HL-60 (cell line): ENCODE measurements at regions not wholly inside any gene's neighbourhood (a gene's known extent, or its start where the extent isn't known, plus 50 kb on each side); places are given as distances from the start of the nearest gene placed in this dataset.

Source experiments
- DNase-seq, 2 experiments: peaks; one replicate each; pipeline ENCODE4 v3.0.0-alpha.2; 2010 to 2020; ENCODE audit warnings: low read depth in 1 of 2, low spot score in 1 of 2
- H3K27ac ChIP-seq: fragments of 250-450 bp; sonication (Bioruptor Pico); replicated peaks from 2 replicates; pipeline ENCODE4 v1.5.1; 2020; ENCODE audit warnings: mild to moderate bottlenecking, moderate library complexity
- H3K27me3 ChIP-seq: fragments of 250-450 bp; sonication (Bioruptor Pico); 2 replicates; pipeline ENCODE4 v1.5.1; 2021; ENCODE audit warnings: mild to moderate bottlenecking, moderate library complexity; ENCODE audit not compliant: insufficient read depth, poor library complexity, severe bottlenecking
- H3K4me3 ChIP-seq: replicated peaks from 2 replicates; pipeline ENCODE4 v1.5.1; 2011; ENCODE audit warnings: mild to moderate bottlenecking, control low read depth, low read length; ENCODE audit not compliant: insufficient read depth
- CTCF ChIP-seq: IDR thresholded peaks from one replicate; pipeline ENCODE4 v1.5.1; 2011; ENCODE audit warnings: low read length, control low read depth, inconsistent platforms; ENCODE audit not compliant: insufficient read depth
- GABPA ChIP-seq: IDR thresholded peaks from 2 replicates; pipeline ENCODE4 v1.6.1; 2012; ENCODE audit warnings: low read depth
- POLR2AphosphoS5 ChIP-seq: IDR thresholded peaks from 2 replicates; pipeline ENCODE4 v1.6.1; 2012; ENCODE audit warnings: low read depth
- REST ChIP-seq: IDR thresholded peaks from 2 replicates; pipeline ENCODE4 v1.6.1; 2012; ENCODE audit warnings: low read depth; ENCODE audit not compliant: insufficient replicate concordance
- SPI1 ChIP-seq: IDR thresholded peaks from 2 replicates; pipeline ENCODE4 v1.6.1; 2012; ENCODE audit warnings: low read depth, mild to moderate bottlenecking, borderline replicate concordance

DNA sequence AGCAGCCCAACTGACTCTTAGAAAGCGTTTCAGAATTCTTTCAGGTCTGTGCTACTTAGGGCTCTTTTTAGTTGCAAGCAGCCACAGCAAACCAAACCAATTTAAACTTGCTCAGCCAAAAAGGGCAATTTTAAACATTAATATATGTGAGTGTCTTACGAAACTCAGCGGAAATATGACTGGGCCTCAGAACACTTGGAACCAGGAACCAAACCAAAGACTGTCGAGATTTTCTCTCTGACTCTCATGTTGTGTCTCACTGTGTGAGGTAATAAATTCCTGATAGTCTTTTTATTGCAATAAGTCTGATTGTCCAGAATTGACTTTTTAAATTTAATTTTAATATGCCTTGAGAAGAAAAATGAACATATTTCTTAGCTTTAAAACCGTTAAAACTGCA lies 122.3 kb downstream of the SYF2 start:
- TF ChIP-seq POLR2AphosphoS5 (no peak), REST (no peak), SPI1 (no peak), CTCF (no peak), GABPA (no peak)
- Histone ChIP-seq H3K4me3 (no peak overlapping the region), H3K27ac (no peak overlapping the region), H3K27me3 (no peaks in the 10 kb centered on the region)
- DNase-seq, result no peak

DNA sequence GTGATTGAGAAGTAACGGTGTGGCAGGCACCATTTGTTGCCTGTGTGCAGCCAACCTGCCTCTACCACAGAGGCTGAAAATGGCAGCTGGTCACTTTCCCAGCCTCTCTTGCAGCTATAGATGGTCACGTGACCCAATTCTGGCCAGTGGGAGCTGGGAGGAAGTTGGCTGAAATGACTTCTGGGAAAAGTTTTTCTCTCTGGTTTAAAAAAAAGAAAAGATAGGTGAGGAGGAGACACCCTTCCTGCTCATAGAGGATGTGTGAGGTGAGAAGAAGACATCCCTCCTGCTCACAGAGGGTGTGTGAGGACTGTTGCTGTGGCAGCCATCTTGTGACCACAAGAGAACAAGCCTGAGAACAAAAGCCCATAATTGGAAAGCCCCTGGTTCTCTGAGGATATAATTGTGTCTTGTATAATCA lies 122.8 kb downstream of the SYF2 start:
- no peaks in the 10 kb centered on the region for H3K27me3 ChIP-seq
- no peak for TF ChIP-seq REST
- TF ChIP-seq CTCF, result no peak
- TF ChIP-seq SPI1, result no peak
- no peak for TF ChIP-seq POLR2AphosphoS5
- TF ChIP-seq GABPA, result no peak
- DNase-seq, result no peak
- H3K27ac ChIP-seq, result no peak overlapping the region
- H3K4me3 ChIP-seq, result no peak overlapping the region

- Histone ChIP-seq H3K27me3 (no peaks in the 10 kb centered on the region), H3K4me3 (no peak overlapping the region), H3K27ac (no peak overlapping the region)
- no peak for DNase-seq
- TF ChIP-seq POLR2AphosphoS5 (no peak), SPI1 (no peak), GABPA (no peak), REST (no peak), CTCF (no peak)
Observed at GRCh38 chr1:25107643-25108010, 124.7 kb downstream of the SYF2 start.
